Tibial nerve (tissue), 4 donors: ENCODE measurements at regions not wholly inside any gene's neighbourhood (a gene's known extent, or its start where the extent isn't known, plus 50 kb on each side); places are given as distances from the start of the nearest gene placed in this dataset.

Source experiments
- CTCF ChIP-seq, 5 experiments: fragments of 200-600 bp in 3 of 5; fragments of 450-650 bp in 2 of 5; sonication (generic) in 3 of 5; IDR thresholded peaks; one replicate each; pipeline ENCODE4 v1.5.1; 2016 to 2019; ENCODE audit warnings: antibody characterized with exemption in 5 of 5, mild to moderate bottlenecking in 3 of 5, moderate library complexity in 2 of 5
- EP300 ChIP-seq, 2 donors: sonication (generic); formaldehyde crosslinking; IDR thresholded peaks; one replicate each; pipeline ENCODE4 v1.6.1; 2017; ENCODE audit warnings: antibody characterized with exemption in 2 of 2, mild to moderate bottlenecking in 1 of 2
- POLR2A ChIP-seq, 2 donors: fragments of 450-650 bp; IDR thresholded peaks; one replicate each; pipeline ENCODE4 v1.6.1; 2017; ENCODE audit warnings: antibody characterized with exemption in 2 of 2, mild to moderate bottlenecking in 2 of 2, moderate library complexity in 2 of 2

- TF ChIP-seq CTCF (IDR thresholded peaks at IDR 0.05), result no peak
- no peak for TF ChIP-seq EP300 (IDR thresholded peaks at IDR 0.05)
- TF ChIP-seq POLR2A (IDR thresholded peaks at IDR 0.05), result no peak
Measured at GRCh38 chr17:21528031-21528695, 152.0 kb downstream of the KCNJ12 start.
